HCT116 (cell line): ENCODE measurements at regions not wholly inside any gene's neighbourhood (a gene's known extent, or its start where the extent isn't known, plus 50 kb on each side); places are given as distances from the start of the nearest gene placed in this dataset.
A peak's percentile ranks its signal among the peaks of the same experiment; 100 is the strongest.

Experiments
- ATAC-seq: fragments of 200-7000 bp; cut with Tn5 transposase; 2 replicates; pipeline ENCODE4 v1.9.1; 2020; ENCODE audit warnings: mild to moderate bottlenecking, moderate library complexity
- BruUV-seq: library from RNA; stranded (reverse); fragments of 400-500 nt; replicated peaks from 2 replicates; lab custom pipeline; 2021; lab: Mats Ljungman, UMichigan
- CTCF ChIA-PET: fragments of 300-600 bp; sonication (Branson Sonifier 250); formaldehyde crosslinking; loops from one replicate; lab custom pipeline; 2021; ENCODE audit warnings: antibody characterized with exemption; lab: Charles Lee
- POLR2A ChIA-PET: fragments of 300-600, 350-600 bp; sonication (Branson Sonifier 250); formaldehyde crosslinking; loops from one replicate; lab custom pipeline; 2021; ENCODE audit warnings: antibody characterized with exemption; lab: Charles Lee
- RAD21 ChIA-PET, 2 experiments: fragments of 300-600 bp; sonication (Branson Sonifier 250); formaldehyde crosslinking; loops; one replicate each; lab custom pipeline; 2023; ENCODE audit warnings: low total read pairs in 2 of 2; ENCODE audit not compliant: uncharacterized antibody in 2 of 2, unreplicated experiment in 2 of 2, low non-redundant PET in 1 of 2; lab: Charles Lee
- DNase-seq: peaks from one replicate; pipeline ENCODE4 v3.0.0-alpha.2; 2010; ENCODE audit warnings: low read depth, low spot score
- H2AFZ ChIP-seq: fragments of 200-600 bp; shearing (Covaris generic), sonication (generic); 2 replicates; pipeline ENCODE4 v1.6.1; 2017; ENCODE audit warnings: low read depth, mixed run types, mixed read lengths, antibody characterized with exemption, low read length; ENCODE audit not compliant: poor library complexity, severe bottlenecking
- H3K27ac ChIP-seq: 2 replicates; pipeline ENCODE4 v1.5.1; 2012; ENCODE audit warnings: low read depth, low read length
- H3K27me3 ChIP-seq: fragments of 200-600 bp; sonication (generic); 2 replicates; pipeline ENCODE4 v1.6.1; 2016; ENCODE audit warnings: mixed run types, low read length, mixed read lengths; ENCODE audit not compliant: insufficient read depth
- H3K36me3 ChIP-seq, 2 experiments: fragments of 200-500 bp in 1 of 2; fragments of 200-600 bp in 1 of 2; sonication (Bioruptor generic) in 1 of 2; sonication (generic) in 1 of 2; 2 replicates each; pipeline versions ENCODE4 v1.5.1 to v1.6.1; 2014 to 2016; ENCODE audit warnings: low read length in 2 of 2, inconsistent platforms in 1 of 2, mixed read lengths in 1 of 2, mixed run types in 1 of 2; ENCODE audit not compliant: insufficient read depth in 2 of 2, control insufficient read depth in 1 of 2
- H3K4me1 ChIP-seq, 2 experiments: fragments of 200-600 bp in 1 of 2; sonication (generic) in 1 of 2; 2 replicates each; pipeline versions ENCODE4 v1.5.1 to v1.6.1; 2012 to 2017; ENCODE audit warnings: low read length in 2 of 2, inconsistent platforms in 1 of 2, mild to moderate bottlenecking in 1 of 2, mixed read lengths in 1 of 2, mixed run types in 1 of 2, moderate library complexity in 1 of 2; ENCODE audit not compliant: insufficient read depth in 2 of 2, control insufficient read depth in 1 of 2
- H3K4me2 ChIP-seq: fragments of 200-600 bp; sonication (generic); 2 replicates; pipeline ENCODE4 v1.6.1; 2017; ENCODE audit warnings: mixed run types, low read length, mixed read lengths
- H3K4me3 ChIP-seq, 2 experiments: fragments of 200-600 bp in 1 of 2; sonication (generic) in 1 of 2; replicated peaks in 1 of 2; 2 replicates each; pipeline ENCODE4 v1.5.1; 2011 to 2016; ENCODE audit warnings: low read length in 2 of 2, control low read depth in 1 of 2, low read depth in 1 of 2, mild to moderate bottlenecking in 1 of 2, mixed read lengths in 1 of 2, mixed run types in 1 of 2
- H3K79me2 ChIP-seq: fragments of 200-600 bp; sonication (generic); 2 replicates; pipeline ENCODE4 v1.6.1; 2017; ENCODE audit warnings: mild to moderate bottlenecking, mixed run types, low read length, moderate library complexity, mixed read lengths; ENCODE audit not compliant: insufficient read depth
- H3K9ac ChIP-seq: fragments of 200-600 bp; sonication (generic); 2 replicates; pipeline ENCODE4 v1.6.1; 2016; ENCODE audit warnings: low read length, mixed read lengths
- H3K9me2 ChIP-seq: fragments of 200-600 bp; sonication (generic), shearing (Covaris generic); 2 replicates; pipeline ENCODE4 v1.6.1; 2017; ENCODE audit warnings: mixed run types, mild to moderate bottlenecking, moderate library complexity; ENCODE audit not compliant: insufficient read depth
- H3K9me3 ChIP-seq, 2 experiments: fragments of 200-500 bp in 1 of 2; fragments of 200-600 bp in 1 of 2; sonication (Bioruptor generic) in 1 of 2; sonication (generic) in 1 of 2; 2 replicates each; pipeline ENCODE4 v1.6.1; 2014 to 2017; ENCODE audit warnings: low read length in 2 of 2, mixed read lengths in 2 of 2, inconsistent platforms in 1 of 2, low read depth in 1 of 2, mild to moderate bottlenecking in 1 of 2, mixed run types in 1 of 2, moderate library complexity in 1 of 2; ENCODE audit not compliant: control insufficient read depth in 1 of 2, insufficient read depth in 1 of 2
- H4K20me1 ChIP-seq: fragments of 200-600 bp; sonication (generic), shearing (Covaris generic); 2 replicates; pipeline ENCODE4 v1.6.1; 2017; ENCODE audit warnings: mixed run types, mild to moderate bottlenecking, moderate library complexity; ENCODE audit not compliant: insufficient read depth
- ATF3 ChIP-seq: IDR thresholded peaks from 2 replicates; pipeline ENCODE4 v1.6.1; 2012
- CBX3 ChIP-seq: IDR thresholded peaks from 2 replicates; pipeline ENCODE4 v1.6.1; 2012; ENCODE audit warnings: low read depth
- EGR1 ChIP-seq: IDR thresholded peaks from 2 replicates; pipeline ENCODE4 v1.6.1; 2012; ENCODE audit warnings: low read depth
- EZH2 ChIP-seq: fragments of 200-600 bp; sonication (generic); IDR thresholded peaks from 2 replicates; pipeline ENCODE4 v1.6.1; 2017; ENCODE audit warnings: antibody characterized with exemption, mixed run types
- POLR2AphosphoS5 ChIP-seq: IDR thresholded peaks from 2 replicates; pipeline ENCODE4 v1.6.1; 2011; ENCODE audit warnings: mild to moderate bottlenecking, low read depth, low read length, moderate library complexity
- RAD21 ChIP-seq: IDR thresholded peaks from 2 replicates; pipeline ENCODE4 v1.6.1; 2012; ENCODE audit warnings: low read depth, mild to moderate bottlenecking
- SP1 ChIP-seq: IDR thresholded peaks from 2 replicates; pipeline ENCODE4 v1.6.1; 2012; ENCODE audit warnings: low read depth
- SRF ChIP-seq: IDR thresholded peaks from 2 replicates; pipeline ENCODE4 v1.6.1; 2012; ENCODE audit warnings: low read depth
- TCF7L2 ChIP-seq: IDR thresholded peaks from 2 replicates; pipeline ENCODE4 v1.7.0; 2011; ENCODE audit warnings: borderline replicate concordance, inconsistent platforms; ENCODE audit not compliant: insufficient read depth, insufficient read length; ENCODE audit errors: extremely low read depth
- YY1 ChIP-seq: IDR thresholded peaks from 2 replicates; pipeline ENCODE4 v1.6.1; 2011; ENCODE audit warnings: low read length, low read depth, moderate library complexity, mild to moderate bottlenecking; ENCODE audit not compliant: insufficient replicate concordance; ENCODE audit errors: extremely low read depth
- ZNF274 ChIP-seq: fragments of 200-500 bp; sonication (Bioruptor generic); IDR thresholded peaks from 2 replicates; pipeline ENCODE4 v1.6.1; 2014; ENCODE audit warnings: mild to moderate bottlenecking, low read depth, low read length, inconsistent platforms
- intact Hi-C: fragments of 100-400 bp; cut with micrococcal nuclease; formaldehyde crosslinking; loops from 2 replicates; pipeline ENCODE4 v1.10.0; 2022
- TF ChIP-seq, protein P1 (sequence below): IDR thresholded peaks from 2 replicates; pipeline ENCODE4 v1.6.1; 2012; ENCODE audit warnings: low read depth
- TF ChIP-seq, protein P2 (sequence below): IDR thresholded peaks from 2 replicates; pipeline ENCODE4 v1.6.1; 2012
- TF ChIP-seq, protein P3 (sequence below): IDR thresholded peaks from 2 replicates; pipeline ENCODE4 v1.6.1; 2011; ENCODE audit warnings: mild to moderate bottlenecking, low read length, moderate library complexity; ENCODE audit not compliant: insufficient replicate concordance; ENCODE audit errors: extremely low read depth

DNA sequence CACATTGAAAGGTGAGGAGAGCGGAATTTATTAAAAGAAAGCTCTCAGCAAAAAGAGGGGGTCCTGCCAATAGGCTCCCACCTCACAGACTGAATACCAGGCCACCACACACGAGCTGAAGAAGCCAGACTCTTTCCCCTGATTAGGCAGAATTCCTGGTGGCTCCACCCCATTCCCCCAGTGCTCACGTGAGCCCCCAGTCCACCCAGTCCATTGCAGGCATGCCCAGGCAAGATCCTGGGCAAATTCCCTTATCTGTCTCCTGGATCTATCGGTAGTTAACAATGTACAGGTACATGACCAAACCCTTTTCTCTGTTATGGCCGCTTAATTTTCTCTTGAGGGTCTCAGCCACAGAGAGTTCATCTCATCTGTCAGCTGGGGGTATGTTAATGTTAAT, 54.6 kb upstream of the BTG3 start:
- ChIA-PET RAD21 (no interaction called here), CTCF (no interaction called here)
- H3K27me3 ChIP-seq = no peaks in the 10 kb centered on the region
- peaks cover 5 to 8% of the 10 kb centered on the region in 2 experiments; a peak in 2 of 4 replicates for H3K4me1 ChIP-seq
- no peaks in the 10 kb centered on the region for H3K79me2 ChIP-seq
- BruUV-seq = no TSS peak
- no peak for DNase-seq
- H3K36me3 ChIP-seq = no peaks in the 10 kb centered on the region
- no peaks in the 10 kb centered on the region for H3K9me2 ChIP-seq
- H3K4me2 ChIP-seq = no peak overlapping the region
- H3K9me3 ChIP-seq = no peaks in the 10 kb centered on the region
- TF ChIP-seq ATF3 (no peak), TCF7L2 (no peak), CBX3 (no peak), ZNF274 (no peak), SRF (no peak), YY1 (no peak), POLR2AphosphoS5 (no peak), EGR1 (no peak), RAD21 (no peak), SP1 (no peak), EZH2 (no peak)
- TF ChIP-seq, protein P1, sequence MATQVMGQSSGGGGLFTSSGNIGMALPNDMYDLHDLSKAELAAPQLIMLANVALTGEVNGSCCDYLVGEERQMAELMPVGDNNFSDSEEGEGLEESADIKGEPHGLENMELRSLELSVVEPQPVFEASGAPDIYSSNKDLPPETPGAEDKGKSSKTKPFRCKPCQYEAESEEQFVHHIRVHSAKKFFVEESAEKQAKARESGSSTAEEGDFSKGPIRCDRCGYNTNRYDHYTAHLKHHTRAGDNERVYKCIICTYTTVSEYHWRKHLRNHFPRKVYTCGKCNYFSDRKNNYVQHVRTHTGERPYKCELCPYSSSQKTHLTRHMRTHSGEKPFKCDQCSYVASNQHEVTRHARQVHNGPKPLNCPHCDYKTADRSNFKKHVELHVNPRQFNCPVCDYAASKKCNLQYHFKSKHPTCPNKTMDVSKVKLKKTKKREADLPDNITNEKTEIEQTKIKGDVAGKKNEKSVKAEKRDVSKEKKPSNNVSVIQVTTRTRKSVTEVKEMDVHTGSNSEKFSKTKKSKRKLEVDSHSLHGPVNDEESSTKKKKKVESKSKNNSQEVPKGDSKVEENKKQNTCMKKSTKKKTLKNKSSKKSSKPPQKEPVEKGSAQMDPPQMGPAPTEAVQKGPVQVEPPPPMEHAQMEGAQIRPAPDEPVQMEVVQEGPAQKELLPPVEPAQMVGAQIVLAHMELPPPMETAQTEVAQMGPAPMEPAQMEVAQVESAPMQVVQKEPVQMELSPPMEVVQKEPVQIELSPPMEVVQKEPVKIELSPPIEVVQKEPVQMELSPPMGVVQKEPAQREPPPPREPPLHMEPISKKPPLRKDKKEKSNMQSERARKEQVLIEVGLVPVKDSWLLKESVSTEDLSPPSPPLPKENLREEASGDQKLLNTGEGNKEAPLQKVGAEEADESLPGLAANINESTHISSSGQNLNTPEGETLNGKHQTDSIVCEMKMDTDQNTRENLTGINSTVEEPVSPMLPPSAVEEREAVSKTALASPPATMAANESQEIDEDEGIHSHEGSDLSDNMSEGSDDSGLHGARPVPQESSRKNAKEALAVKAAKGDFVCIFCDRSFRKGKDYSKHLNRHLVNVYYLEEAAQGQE = no peak
- TF ChIP-seq, protein P2, sequence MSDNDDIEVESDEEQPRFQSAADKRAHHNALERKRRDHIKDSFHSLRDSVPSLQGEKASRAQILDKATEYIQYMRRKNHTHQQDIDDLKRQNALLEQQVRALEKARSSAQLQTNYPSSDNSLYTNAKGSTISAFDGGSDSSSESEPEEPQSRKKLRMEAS = no peak
- TF ChIP-seq, protein P3, sequence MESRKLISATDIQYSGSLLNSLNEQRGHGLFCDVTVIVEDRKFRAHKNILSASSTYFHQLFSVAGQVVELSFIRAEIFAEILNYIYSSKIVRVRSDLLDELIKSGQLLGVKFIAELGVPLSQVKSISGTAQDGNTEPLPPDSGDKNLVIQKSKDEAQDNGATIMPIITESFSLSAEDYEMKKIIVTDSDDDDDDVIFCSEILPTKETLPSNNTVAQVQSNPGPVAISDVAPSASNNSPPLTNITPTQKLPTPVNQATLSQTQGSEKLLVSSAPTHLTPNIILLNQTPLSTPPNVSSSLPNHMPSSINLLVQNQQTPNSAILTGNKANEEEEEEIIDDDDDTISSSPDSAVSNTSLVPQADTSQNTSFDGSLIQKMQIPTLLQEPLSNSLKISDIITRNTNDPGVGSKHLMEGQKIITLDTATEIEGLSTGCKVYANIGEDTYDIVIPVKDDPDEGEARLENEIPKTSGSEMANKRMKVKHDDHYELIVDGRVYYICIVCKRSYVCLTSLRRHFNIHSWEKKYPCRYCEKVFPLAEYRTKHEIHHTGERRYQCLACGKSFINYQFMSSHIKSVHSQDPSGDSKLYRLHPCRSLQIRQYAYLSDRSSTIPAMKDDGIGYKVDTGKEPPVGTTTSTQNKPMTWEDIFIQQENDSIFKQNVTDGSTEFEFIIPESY = no peak
- TF ChIP-seq, all 23 proteins: peak for 0
- H3K27ac ChIP-seq = no peak overlapping the region
- no peak overlapping the region for H2AFZ ChIP-seq
- no peak overlapping the region for H3K9ac ChIP-seq
- ATAC-seq = peak; percentile 50
- intact Hi-C loops = no loop called here
- H4K20me1 ChIP-seq = no peaks in the 10 kb centered on the region
- no peak overlapping the region for H3K4me3 ChIP-seq
- POLR2A ChIA-PET = no interaction called here
